ENCODE measurements at regions not wholly inside any gene's neighbourhood (a gene's known extent, or its start where the extent isn't known, plus 50 kb on each side); places are given as distances from the start of the nearest gene placed in this dataset.

GRCh38 chr2:14975381-14975780, 342.9 kb downstream of the LRATD1 start:
- H3K4me2 ChIP-seq (ENCODE audit: control insufficient read depth, insufficient read depth) = no peak overlapping the region
- no peak overlapping the region for H3K4me3 ChIP-seq
- H2AFZ ChIP-seq (ENCODE audit: control insufficient read depth, low read depth, low read length) = no peak overlapping the region
- no peaks in the 10 kb centered on the region for H3K79me2 ChIP-seq (ENCODE audit: control insufficient read depth, insufficient read depth, low read length)
- no peaks in the 10 kb centered on the region for H3K4me1 ChIP-seq (ENCODE audit: control insufficient read depth, insufficient read depth, low read length)
- no peak overlapping the region for H3K27ac ChIP-seq (ENCODE audit: control insufficient read depth, insufficient read depth)
- no peaks in the 10 kb centered on the region for H3K9me3 ChIP-seq (replicated peaks; ENCODE audit: control insufficient read depth, insufficient read depth, low read length)
- H3K27me3 ChIP-seq (replicated peaks in 1 of 2; ENCODE audit: control insufficient read depth in 2 of 2, insufficient read depth in 2 of 2, low read length in 1 of 2) = no peaks in the 10 kb centered on the region; a peak in 1 of 4 replicates
- FAIRE-seq (no peak), ATAC-seq (no peak), DNase-seq (ENCODE audit: low read depth, low spot score) (no peak)
- ChIA-PET SMC1A (ENCODE audit: uncharacterized antibody, unreplicated experiment) (interaction anchor here (1.7 kb wide), 1 partner anchor 20 kb away, joined by 4 read pairs; no protein-coding TSS in a partner anchor), POLR2A (no interaction called here), CTCF (no interaction called here), RAD21 (ENCODE audit: unreplicated experiment) (no interaction called here)
- WGBS (ENCODE audit: insufficient coverage, insufficient replicate concordance, low lambda C conversion rate, missing lambda C conversion rate) = 0% methylated on average over 2 of the region's 2 CpGs
- H3K36me3 ChIP-seq (ENCODE audit: control insufficient read depth in 2 of 2, insufficient read depth in 2 of 2, low read length in 1 of 2) = no peaks in the 10 kb centered on the region
- in situ Hi-C loops (cut with MboI) = no loop called here
- no peaks in the 10 kb centered on the region for H4K20me1 ChIP-seq (ENCODE audit: control insufficient read depth, insufficient read depth)
- intact Hi-C loops (cut with micrococcal nuclease; ENCODE audit: unreplicated experiment) = no loop called here
- no peak overlapping the region for H3K9ac ChIP-seq (ENCODE audit: control insufficient read depth, insufficient read depth, low read length)
- TF ChIP-seq RAD51 (IDR thresholded peaks at IDR 0.05) (no peak), JUNB (IDR thresholded peaks at IDR 0.05) (no peak), BCL11A (IDR thresholded peaks at IDR 0.05; ENCODE audit: low read depth, low read length) (no peak)
- BruUV-seq (replicated peaks) = no TSS peak

GRCh38 chr2:14977021-14977420, 344.5 kb downstream of the LRATD1 start:
- TF ChIP-seq ETV6 (conservative IDR thresholded peaks at IDR 0.05 in 1 of 2, IDR thresholded peaks at IDR 0.05 in 1 of 2; ENCODE audit: borderline replicate concordance in 1 of 2, low read depth in 1 of 2) = no peak

More at GRCh38 chr2:14977021-14977420, 344.5 kb downstream of the LRATD1 start:
- Histone ChIP-seq H3K27ac (ENCODE audit: control insufficient read depth, insufficient read depth) (no peak overlapping the region), H3K4me2 (ENCODE audit: control insufficient read depth, insufficient read depth) (no peak overlapping the region), H3K9ac (ENCODE audit: control insufficient read depth, insufficient read depth, low read length) (no peak overlapping the region), H3K79me2 (ENCODE audit: control insufficient read depth, insufficient read depth, low read length) (no peaks in the 10 kb centered on the region), H3K36me3 (ENCODE audit: control insufficient read depth in 2 of 2, insufficient read depth in 2 of 2, low read length in 1 of 2) (no peaks in the 10 kb centered on the region), H3K9me3 (replicated peaks; ENCODE audit: control insufficient read depth, insufficient read depth, low read length) (no peaks in the 10 kb centered on the region), H2AFZ (ENCODE audit: control insufficient read depth, low read depth, low read length) (no peak overlapping the region), H4K20me1 (ENCODE audit: control insufficient read depth, insufficient read depth) (no peaks in the 10 kb centered on the region), H3K4me3 (no peak overlapping the region), H3K4me1 (ENCODE audit: control insufficient read depth, insufficient read depth, low read length) (no peaks in the 10 kb centered on the region), H3K27me3 (replicated peaks in 1 of 2; ENCODE audit: control insufficient read depth in 2 of 2, insufficient read depth in 2 of 2, low read length in 1 of 2) (no peaks in the 10 kb centered on the region; a peak in 1 of 4 replicates)
- RAD21 ChIA-PET (ENCODE audit: unreplicated experiment) = no interaction called here
- SMC1A ChIA-PET (ENCODE audit: uncharacterized antibody, unreplicated experiment) = no interaction called here
- ATAC-seq (no peak), FAIRE-seq (no peak), DNase-seq (ENCODE audit: low read depth, low spot score) (no peak)
- no TSS peak for BruUV-seq (replicated peaks)
- POLR2A ChIA-PET = no interaction called here
- in situ Hi-C loops (cut with MboI) = no loop called here
- CTCF ChIA-PET = no interaction called here
- intact Hi-C loops (cut with micrococcal nuclease; ENCODE audit: unreplicated experiment) = no loop called here
- WGBS (ENCODE audit: insufficient coverage, insufficient replicate concordance, low lambda C conversion rate, missing lambda C conversion rate) = 0% methylated on average over 1 of the region's 1 CpG

All from GM12878 (cell line).